ENCODE measurements at regions not wholly inside any gene's neighbourhood (a gene's known extent, or its start where the extent isn't known, plus 50 kb on each side); places are given as distances from the start of the nearest gene placed in this dataset.

DNA sequence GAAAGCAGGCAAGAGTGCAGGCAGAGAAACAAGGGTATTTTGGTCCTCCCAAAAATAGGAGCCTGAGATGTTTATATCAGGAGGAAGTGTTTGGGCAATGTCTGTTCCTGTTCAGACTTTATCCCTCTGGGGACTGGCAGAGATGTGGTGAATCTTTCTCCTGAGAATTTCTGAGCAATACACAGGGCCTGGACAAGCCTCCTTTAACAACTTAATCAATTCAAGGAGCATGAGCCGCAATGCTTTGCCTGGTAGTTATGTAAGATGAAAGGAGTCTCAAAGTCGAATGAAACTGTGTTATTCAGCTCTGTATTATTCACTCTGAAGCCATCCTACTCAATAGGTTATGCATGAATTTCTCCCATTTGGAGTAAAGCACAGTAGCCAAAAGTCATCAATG lies 365.6 kb downstream of the MAN2A1 start:
- no peak for ATAC-seq
- 27 to 34% (median 27%) methylated on average over 2 of the region's 2 CpGs for WGBS, 3 donors
- TF ChIP-seq, protein P1, sequence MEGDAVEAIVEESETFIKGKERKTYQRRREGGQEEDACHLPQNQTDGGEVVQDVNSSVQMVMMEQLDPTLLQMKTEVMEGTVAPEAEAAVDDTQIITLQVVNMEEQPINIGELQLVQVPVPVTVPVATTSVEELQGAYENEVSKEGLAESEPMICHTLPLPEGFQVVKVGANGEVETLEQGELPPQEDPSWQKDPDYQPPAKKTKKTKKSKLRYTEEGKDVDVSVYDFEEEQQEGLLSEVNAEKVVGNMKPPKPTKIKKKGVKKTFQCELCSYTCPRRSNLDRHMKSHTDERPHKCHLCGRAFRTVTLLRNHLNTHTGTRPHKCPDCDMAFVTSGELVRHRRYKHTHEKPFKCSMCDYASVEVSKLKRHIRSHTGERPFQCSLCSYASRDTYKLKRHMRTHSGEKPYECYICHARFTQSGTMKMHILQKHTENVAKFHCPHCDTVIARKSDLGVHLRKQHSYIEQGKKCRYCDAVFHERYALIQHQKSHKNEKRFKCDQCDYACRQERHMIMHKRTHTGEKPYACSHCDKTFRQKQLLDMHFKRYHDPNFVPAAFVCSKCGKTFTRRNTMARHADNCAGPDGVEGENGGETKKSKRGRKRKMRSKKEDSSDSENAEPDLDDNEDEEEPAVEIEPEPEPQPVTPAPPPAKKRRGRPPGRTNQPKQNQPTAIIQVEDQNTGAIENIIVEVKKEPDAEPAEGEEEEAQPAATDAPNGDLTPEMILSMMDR (IDR thresholded peaks at IDR 0.05), result no peak

DNA sequence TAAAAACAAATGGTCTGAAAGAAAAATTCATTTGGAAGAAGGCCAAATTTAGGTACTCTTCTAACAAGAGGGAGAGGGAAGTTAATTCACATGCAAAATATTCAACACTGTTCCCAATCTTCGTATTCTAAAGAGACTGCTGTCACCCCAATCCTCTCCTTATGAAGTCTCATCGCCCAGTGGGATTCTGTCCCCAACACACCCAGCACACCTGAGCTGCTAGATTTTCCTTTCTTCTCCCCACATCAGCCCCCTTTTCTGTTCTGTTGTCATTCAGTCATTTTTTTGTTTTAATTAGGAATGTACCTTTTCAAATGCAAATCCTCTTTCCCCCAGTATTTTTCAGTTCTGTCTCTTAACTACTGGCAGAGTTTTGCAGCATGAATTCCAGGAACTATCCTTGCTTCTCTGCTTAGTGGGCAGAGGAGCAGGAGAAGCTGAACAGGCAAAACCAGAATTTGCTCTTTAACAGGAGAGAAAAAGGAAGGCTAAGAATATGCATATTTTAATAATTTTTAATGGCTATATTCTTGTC lies 366.9 kb downstream of the MAN2A1 start:
- H3K4me1 ChIP-seq, result no peaks in the 10 kb centered on the region
- H3K27me3 ChIP-seq (ENCODE audit: insufficient read depth in 3 of 3, low read length in 2 of 3), result no peaks in the 10 kb centered on the region
- DNase-seq (no peak), ATAC-seq (no peak)
- no peaks in the 10 kb centered on the region for H3K36me3 ChIP-seq (ENCODE audit: insufficient read depth in 1 of 2, low read depth in 1 of 2)
- WGBS, 3 donors, result 69 to 82% (median 69%) methylated on average over 2 of the region's 2 CpGs
- TF ChIP-seq, protein P1 (IDR thresholded peaks at IDR 0.05), result no peak
- no peak overlapping the region for H3K4me3 ChIP-seq
- no peaks in the 10 kb centered on the region for H3K9me3 ChIP-seq
- no peak overlapping the region for H3K27ac ChIP-seq
- intact Hi-C loops (cut with DNase I), result no loop called here

More for the DNA sequence above, 365.6 kb downstream of the MAN2A1 start:
- H3K4me1 ChIP-seq, result no peaks in the 10 kb centered on the region
- H3K27ac ChIP-seq, result no peak overlapping the region
- no peaks in the 10 kb centered on the region for H3K27me3 ChIP-seq (ENCODE audit: insufficient read depth in 3 of 3, low read length in 2 of 3)
- no peaks in the 10 kb centered on the region for H3K9me3 ChIP-seq
- intact Hi-C loops (cut with DNase I), result no loop called here
- no peak for DNase-seq
- no peaks in the 10 kb centered on the region for H3K36me3 ChIP-seq (ENCODE audit: insufficient read depth in 1 of 2, low read depth in 1 of 2)
- H3K4me3 ChIP-seq, result no peak overlapping the region

DNA sequence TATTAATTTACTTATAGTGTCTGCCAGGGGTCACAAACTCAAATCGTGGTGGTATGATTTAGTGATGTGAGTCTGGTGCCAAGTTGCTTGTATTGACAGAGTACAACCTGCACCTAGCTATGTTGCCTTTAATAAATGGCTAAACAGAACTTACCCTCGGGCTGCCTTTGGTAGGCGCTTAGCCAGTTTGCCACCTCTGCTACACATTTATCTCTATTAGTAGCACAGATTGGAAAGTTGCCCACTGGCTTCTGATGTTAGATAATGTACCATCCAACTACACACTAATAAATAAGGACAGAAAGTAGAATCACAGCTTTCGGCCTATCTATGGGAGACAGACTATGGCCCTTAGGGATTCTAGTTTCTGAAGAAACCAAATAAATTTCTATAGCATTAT lies 368.4 kb downstream of the MAN2A1 start:
- H3K4me3 ChIP-seq, result no peak overlapping the region
- H3K27me3 ChIP-seq (ENCODE audit: insufficient read depth in 3 of 3, low read length in 2 of 3), result no peaks in the 10 kb centered on the region
- WGBS, 3 donors, result 68 to 82% (median 77%) methylated on average over 4 of the region's 4 CpGs
- H3K36me3 ChIP-seq (ENCODE audit: insufficient read depth in 1 of 2, low read depth in 1 of 2), result no peaks in the 10 kb centered on the region
- intact Hi-C loops (cut with DNase I), result no loop called here
- H3K9me3 ChIP-seq, result no peaks in the 10 kb centered on the region
- no peak for DNase-seq
- TF ChIP-seq, protein P1 (IDR thresholded peaks at IDR 0.05), result no peak
- no peak overlapping the region for H3K27ac ChIP-seq
- no peaks in the 10 kb centered on the region for H3K4me1 ChIP-seq
- no peak for ATAC-seq

DNA sequence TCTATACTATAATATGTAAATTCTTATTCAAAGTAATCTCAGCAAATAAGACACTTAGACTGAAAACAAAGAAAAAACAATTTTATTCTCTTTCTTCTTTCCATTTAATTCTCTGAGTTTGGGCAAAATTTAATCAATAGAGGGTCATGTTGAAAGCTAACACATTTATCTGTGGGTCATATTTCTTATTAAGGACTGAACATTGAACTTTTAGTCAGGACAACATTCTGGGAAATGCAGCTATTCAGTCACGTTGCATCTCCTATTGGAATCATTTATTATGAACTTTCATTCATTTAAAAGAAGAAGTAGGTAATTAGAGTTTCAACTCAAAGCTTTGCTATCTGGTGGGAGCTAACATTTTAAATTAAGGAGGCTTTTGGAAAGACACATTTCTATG lies 372.5 kb downstream of the MAN2A1 start:
- intact Hi-C loops (cut with DNase I), result no loop called here
- Histone ChIP-seq H3K9me3 (no peaks in the 10 kb centered on the region), H3K4me1 (no peaks in the 10 kb centered on the region), H3K27ac (no peak overlapping the region), H3K4me3 (no peak overlapping the region), H3K27me3 (ENCODE audit: insufficient read depth in 3 of 3, low read length in 2 of 3) (no peaks in the 10 kb centered on the region), H3K36me3 (ENCODE audit: insufficient read depth in 1 of 2, low read depth in 1 of 2) (no peaks in the 10 kb centered on the region)
- TF ChIP-seq, protein P1 (IDR thresholded peaks at IDR 0.05), result no peak
- DNase-seq (no peak), ATAC-seq (no peak)
- 67 to 82% (median 70%) methylated on average over 1 of the region's 1 CpG for whole genome bisulfite sequencing, 3 donors

Data from psoas muscle (tissue), 7 donors.